ENCODE measurements at regions not wholly inside any gene's neighbourhood (a gene's known extent, or its start where the extent isn't known, plus 50 kb on each side); places are given as distances from the start of the nearest gene placed in this dataset.

DNA sequence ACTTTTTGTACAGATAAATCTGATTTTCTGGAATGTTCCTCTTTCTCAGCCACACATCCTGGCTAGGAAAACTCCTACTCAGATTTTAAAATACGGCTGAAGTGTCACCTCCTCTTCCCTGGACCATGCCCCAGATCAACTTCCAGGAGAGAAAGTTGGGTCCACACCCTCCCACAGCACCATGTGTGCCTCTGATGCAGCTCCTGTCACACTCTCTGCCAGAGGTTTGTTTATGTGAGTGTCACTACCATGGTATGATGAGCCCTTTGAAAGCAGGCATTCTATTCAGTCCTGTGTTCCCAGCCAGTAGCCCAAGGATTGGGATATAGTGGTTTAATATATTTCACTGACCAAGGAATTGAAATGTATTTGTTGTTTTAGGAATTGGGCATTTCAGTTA, 287.2 kb upstream of the ATP2B1 start:
- TF ChIP-seq, protein P1, sequence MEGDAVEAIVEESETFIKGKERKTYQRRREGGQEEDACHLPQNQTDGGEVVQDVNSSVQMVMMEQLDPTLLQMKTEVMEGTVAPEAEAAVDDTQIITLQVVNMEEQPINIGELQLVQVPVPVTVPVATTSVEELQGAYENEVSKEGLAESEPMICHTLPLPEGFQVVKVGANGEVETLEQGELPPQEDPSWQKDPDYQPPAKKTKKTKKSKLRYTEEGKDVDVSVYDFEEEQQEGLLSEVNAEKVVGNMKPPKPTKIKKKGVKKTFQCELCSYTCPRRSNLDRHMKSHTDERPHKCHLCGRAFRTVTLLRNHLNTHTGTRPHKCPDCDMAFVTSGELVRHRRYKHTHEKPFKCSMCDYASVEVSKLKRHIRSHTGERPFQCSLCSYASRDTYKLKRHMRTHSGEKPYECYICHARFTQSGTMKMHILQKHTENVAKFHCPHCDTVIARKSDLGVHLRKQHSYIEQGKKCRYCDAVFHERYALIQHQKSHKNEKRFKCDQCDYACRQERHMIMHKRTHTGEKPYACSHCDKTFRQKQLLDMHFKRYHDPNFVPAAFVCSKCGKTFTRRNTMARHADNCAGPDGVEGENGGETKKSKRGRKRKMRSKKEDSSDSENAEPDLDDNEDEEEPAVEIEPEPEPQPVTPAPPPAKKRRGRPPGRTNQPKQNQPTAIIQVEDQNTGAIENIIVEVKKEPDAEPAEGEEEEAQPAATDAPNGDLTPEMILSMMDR (IDR thresholded peaks at IDR 0.05) = no peak
- TF ChIP-seq POLR2A (IDR thresholded peaks at IDR 0.05) = no peak

Data from thyroid gland (tissue), 4 donors.